Bronchial epithelial cell (primary cell): ENCODE measurements at regions not wholly inside any gene's neighbourhood (a gene's known extent, or its start where the extent isn't known, plus 50 kb on each side); places are given as distances from the start of the nearest gene placed in this dataset.

Source experiments
- DNase-seq: peaks from one replicate; pipeline ENCODE4 v3.0.0-alpha.2; 2010; ENCODE audit warnings: low read depth
- FAIRE-seq: peaks from 2 replicates; lab custom pipeline; 2011; peaks lifted over from hg19 to GRCh38; lab: Jason Lieb, UNC
- H3K27me3 ChIP-seq: 2 replicates; pipeline ENCODE4 v1.5.1; 2011; ENCODE audit warnings: low read length; ENCODE audit not compliant: control insufficient read depth, insufficient read depth
- H3K36me3 ChIP-seq: 2 replicates; pipeline ENCODE4 v1.5.1; 2011; ENCODE audit warnings: low read length; ENCODE audit not compliant: control insufficient read depth, insufficient read depth
- H3K4me3 ChIP-seq: 2 replicates; pipeline ENCODE4 v1.5.1; 2011; ENCODE audit warnings: mild to moderate bottlenecking, low read depth, low read length, control low read depth
- TF ChIP-seq, protein P1 (sequence below): IDR thresholded peaks from 2 replicates; pipeline ENCODE4 v1.5.1; 2011; ENCODE audit warnings: mild to moderate bottlenecking, moderate library complexity, low read length, control low read depth, inconsistent platforms; ENCODE audit not compliant: insufficient read depth, severe bottlenecking

DNA sequence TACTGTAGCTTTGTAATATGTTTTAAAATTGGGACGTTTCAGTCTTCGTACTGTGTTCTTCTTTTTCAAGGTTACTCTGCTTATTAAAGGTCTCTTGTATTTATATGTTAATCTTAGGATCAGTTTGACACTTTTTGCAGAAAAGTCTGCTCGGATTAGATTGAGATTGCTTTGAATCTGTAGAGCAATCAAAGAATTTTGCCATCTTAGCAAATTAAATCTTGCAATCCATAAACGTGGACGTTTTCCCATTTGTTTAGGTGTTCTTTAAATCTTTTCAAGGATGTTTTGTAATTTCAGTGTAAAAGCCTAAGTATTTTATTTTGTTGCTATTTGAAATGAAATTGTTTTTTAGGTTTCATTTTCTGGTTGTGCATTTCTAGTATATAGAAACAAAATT is 78.0 kb upstream of the GTSF1L start:
- TF ChIP-seq, protein P1, sequence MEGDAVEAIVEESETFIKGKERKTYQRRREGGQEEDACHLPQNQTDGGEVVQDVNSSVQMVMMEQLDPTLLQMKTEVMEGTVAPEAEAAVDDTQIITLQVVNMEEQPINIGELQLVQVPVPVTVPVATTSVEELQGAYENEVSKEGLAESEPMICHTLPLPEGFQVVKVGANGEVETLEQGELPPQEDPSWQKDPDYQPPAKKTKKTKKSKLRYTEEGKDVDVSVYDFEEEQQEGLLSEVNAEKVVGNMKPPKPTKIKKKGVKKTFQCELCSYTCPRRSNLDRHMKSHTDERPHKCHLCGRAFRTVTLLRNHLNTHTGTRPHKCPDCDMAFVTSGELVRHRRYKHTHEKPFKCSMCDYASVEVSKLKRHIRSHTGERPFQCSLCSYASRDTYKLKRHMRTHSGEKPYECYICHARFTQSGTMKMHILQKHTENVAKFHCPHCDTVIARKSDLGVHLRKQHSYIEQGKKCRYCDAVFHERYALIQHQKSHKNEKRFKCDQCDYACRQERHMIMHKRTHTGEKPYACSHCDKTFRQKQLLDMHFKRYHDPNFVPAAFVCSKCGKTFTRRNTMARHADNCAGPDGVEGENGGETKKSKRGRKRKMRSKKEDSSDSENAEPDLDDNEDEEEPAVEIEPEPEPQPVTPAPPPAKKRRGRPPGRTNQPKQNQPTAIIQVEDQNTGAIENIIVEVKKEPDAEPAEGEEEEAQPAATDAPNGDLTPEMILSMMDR, result no peak
- FAIRE-seq, result no peak
- DNase-seq, result no peak
- no peak overlapping the region for H3K4me3 ChIP-seq
- no peaks in the 10 kb centered on the region for H3K36me3 ChIP-seq
- no peaks in the 10 kb centered on the region for H3K27me3 ChIP-seq

DNA sequence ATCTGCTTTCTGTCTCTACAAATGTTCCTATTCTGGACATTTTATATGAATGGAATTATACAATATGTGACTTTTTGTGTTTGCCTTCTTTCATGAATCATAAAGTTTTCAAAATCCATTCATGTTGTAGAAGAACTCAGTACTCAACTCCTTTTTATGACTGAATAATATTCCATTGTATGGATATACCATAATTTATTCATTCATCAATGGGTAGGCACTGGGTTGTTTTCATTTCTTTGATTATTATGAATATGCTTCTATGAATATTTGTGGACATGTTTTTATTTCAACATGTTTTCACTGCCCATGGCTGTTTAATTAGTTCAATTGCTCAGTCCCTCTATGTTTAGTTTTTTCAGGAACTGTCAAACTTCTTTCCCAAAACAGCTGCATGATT is 76.5 kb upstream of the GTSF1L start:
- Histone ChIP-seq H3K27me3 (no peaks in the 10 kb centered on the region), H3K36me3 (no peaks in the 10 kb centered on the region), H3K4me3 (no peak overlapping the region)
- TF ChIP-seq, protein P1, result no peak
- FAIRE-seq (no peak), DNase-seq (no peak)

DNA sequence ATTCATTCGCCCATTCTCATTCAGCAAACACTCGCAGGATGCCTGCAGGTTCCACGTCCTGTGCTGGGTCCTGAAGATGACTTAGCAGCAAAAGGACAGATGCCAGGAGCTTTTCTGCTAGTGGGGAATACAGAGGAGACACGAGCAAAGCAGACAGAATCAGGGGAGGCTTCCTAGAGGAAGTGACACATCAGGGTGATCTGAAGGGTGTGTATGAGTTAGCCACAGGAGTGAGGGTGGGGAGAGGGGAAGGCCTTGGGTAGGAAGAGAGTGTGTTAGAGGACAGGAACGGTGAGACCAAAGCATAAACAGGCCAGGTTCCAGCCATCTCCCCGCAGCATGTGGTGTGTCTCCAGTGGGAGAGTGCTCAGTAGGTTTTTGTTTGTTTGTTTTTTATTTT is 73.4 kb upstream of the GTSF1L start:
- DNase-seq (no peak), FAIRE-seq (no peak)
- Histone ChIP-seq H3K36me3 (no peaks in the 10 kb centered on the region), H3K4me3 (no peak overlapping the region), H3K27me3 (no peaks in the 10 kb centered on the region)
- TF ChIP-seq, protein P1, result no peak

DNA sequence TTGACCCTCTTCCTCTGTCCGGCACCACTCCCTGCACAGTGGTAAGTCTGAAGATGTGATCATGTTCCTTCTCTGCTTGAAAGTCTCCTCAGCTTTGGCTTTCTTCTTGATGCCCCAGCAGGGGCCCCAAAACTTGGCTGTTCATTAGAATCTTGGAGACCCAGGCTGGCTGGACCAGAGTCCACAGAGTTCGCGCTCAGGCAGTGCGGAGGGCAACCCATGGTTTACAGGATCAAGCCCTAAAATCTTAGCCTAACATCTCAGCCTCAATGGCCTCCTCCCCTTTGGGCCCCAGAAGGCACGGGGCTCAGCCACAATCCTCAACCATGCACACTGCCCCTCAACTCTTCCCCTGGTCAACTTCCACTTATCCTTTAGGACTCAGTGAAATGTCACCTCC is 72.9 kb upstream of the GTSF1L start:
- Histone ChIP-seq H3K4me3 (no peak overlapping the region), H3K27me3 (no peaks in the 10 kb centered on the region), H3K36me3 (no peaks in the 10 kb centered on the region)
- TF ChIP-seq, protein P1, result no peak
- FAIRE-seq (no peak), DNase-seq (no peak)

DNA sequence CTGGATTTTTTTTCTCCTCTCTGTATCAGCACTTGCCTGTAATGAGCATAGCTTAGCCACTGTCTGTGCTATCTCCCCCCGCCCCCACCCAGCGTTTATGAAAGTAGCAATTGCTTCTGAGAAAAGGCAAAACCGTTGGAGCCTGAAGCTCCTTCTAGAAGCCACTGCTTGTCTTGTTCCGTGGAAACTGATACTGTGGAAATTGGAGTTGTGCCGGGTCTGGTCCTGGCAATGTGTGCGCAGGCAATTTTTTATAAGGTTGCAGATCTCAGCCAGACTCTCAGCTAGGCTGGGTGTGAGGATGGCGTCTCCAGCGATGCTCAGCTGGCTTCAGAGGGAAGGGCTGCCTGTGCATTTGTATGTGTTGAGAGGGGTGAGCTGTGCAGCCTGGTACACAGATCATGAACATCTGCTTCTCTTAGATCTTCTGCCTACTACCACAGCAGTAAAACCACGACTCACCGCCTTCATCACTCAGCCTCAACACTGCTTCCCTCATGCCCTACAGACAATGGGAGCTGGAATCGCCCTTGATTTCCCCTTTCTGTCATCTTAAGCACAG is 72.4 kb upstream of the GTSF1L start:
- H3K36me3 ChIP-seq, result no peaks in the 10 kb centered on the region
- TF ChIP-seq, protein P1, result no peak
- no peak for FAIRE-seq
- no peak overlapping the region for H3K4me3 ChIP-seq
- H3K27me3 ChIP-seq, result no peaks in the 10 kb centered on the region
- no peak for DNase-seq

DNA sequence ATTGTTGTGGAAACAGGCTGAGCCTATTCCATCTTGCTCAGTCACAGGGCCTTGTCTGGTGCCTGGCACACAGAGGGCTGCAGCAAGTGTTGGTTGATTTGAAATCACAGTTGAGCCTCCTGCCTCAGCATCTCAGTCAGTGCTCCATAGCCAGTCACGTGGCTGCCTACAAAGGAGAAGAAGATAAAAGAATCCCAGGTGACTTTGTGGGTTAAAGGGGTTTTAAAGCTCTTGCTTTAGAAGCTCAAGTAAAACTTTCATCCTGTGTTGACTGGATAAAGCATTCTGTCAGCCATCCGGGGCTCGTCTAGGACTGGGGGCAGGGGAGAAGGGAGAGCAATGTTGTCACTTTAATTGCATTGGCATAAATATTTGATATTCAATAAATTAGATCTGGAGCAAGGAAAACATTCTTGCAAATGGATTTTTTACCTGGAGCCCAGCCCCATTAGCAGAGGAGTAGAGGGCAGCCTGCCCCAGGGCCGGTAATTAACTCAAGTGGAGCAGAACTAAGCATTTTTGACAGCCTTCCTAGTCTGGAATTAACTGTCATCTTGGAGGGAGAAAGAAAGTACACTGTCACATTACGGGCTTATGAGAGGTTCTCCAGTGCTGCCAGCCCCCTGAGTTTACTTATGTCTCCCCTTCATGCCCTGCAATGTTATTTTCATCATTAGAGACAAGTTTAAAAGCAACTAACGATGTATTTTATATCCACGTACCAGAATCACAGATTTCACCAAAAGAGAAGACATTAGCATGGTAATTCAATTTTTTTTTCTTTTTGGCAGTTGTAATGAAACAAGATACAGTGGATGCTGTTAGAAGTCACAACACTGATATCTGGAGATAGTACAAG is 71.7 kb upstream of the GTSF1L start:
- DNase-seq, result no peak
- Histone ChIP-seq H3K36me3 (no peaks in the 10 kb centered on the region), H3K27me3 (no peaks in the 10 kb centered on the region), H3K4me3 (no peak overlapping the region)
- FAIRE-seq, result no peak
- TF ChIP-seq, protein P1, result no peak
